Skeletal muscle tissue (tissue), 3 donors: ENCODE measurements at regions not wholly inside any gene's neighbourhood (a gene's known extent, or its start where the extent isn't known, plus 50 kb on each side); places are given as distances from the start of the nearest gene placed in this dataset.
"Not testable (repeated sequence)": the region's sequence is repeated elsewhere in the genome, so short reads cannot be mapped to it uniquely, and the experiment has no call there.

Experiments
- H3K27ac ChIP-seq: one replicate; pipeline ENCODE4 v1.7.0; 2013; ENCODE audit warnings: mild to moderate bottlenecking, low read depth, low read length, inconsistent platforms
- H3K27me3 ChIP-seq, 3 donors: one replicate each; pipeline ENCODE4 v1.7.0; 2013; ENCODE audit warnings: low read length in 3 of 3; ENCODE audit not compliant: control insufficient read depth in 3 of 3, insufficient read depth in 3 of 3
- H3K36me3 ChIP-seq, 3 donors: one replicate each; pipeline ENCODE4 v1.7.0; 2013; ENCODE audit warnings: low read length in 3 of 3; ENCODE audit not compliant: control insufficient read depth in 3 of 3, insufficient read depth in 3 of 3
- H3K4me1 ChIP-seq, 3 donors: one replicate each; pipeline ENCODE4 v1.7.0; 2013; ENCODE audit warnings: low read length in 3 of 3, mild to moderate bottlenecking in 3 of 3; ENCODE audit not compliant: control insufficient read depth in 3 of 3, insufficient read depth in 3 of 3
- H3K4me3 ChIP-seq, 3 donors: one replicate each; pipeline ENCODE4 v1.7.0; 2013; ENCODE audit warnings: low read length in 3 of 3
- H3K9ac ChIP-seq, 3 donors: one replicate each; pipeline ENCODE4 v1.7.0; 2013; ENCODE audit warnings: low read length in 3 of 3, mild to moderate bottlenecking in 3 of 3, moderate library complexity in 2 of 3, low read depth in 1 of 3
- H3K9me3 ChIP-seq, 3 donors: one replicate each; pipeline ENCODE4 v1.7.0; 2013; ENCODE audit warnings: low read length in 3 of 3; ENCODE audit not compliant: control insufficient read depth in 3 of 3
- donor health status: Osteomylitis.

DNA sequence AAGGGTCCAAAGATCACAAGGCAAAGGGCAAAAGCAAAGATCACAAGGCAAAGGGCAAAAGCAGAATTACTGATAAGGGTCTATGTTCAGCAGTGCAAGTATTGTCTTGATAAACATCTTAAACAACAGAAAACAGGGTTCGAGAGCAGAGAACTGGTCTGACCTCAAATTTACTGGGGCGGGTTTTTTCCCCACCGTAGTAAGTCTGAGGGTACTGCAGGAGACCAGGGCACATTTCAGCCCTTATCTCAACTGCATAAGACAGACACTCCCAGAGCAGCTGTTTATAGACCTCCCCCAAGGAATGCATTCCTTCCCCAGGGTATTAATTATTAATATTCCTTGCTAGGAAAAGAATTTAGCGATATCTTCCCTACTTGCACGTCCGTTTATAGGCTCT lies 61.3 kb downstream of the ZNF860 start:
- not testable (repeated sequence) for H3K27ac ChIP-seq, H3K4me3 ChIP-seq, H3K27me3 ChIP-seq, H3K36me3 ChIP-seq, H3K9ac ChIP-seq, H3K9me3 ChIP-seq
- peaks cover 16 to 31% (median 27%) of the 10 kb centered on the region in 3 donors for H3K4me1 ChIP-seq

DNA sequence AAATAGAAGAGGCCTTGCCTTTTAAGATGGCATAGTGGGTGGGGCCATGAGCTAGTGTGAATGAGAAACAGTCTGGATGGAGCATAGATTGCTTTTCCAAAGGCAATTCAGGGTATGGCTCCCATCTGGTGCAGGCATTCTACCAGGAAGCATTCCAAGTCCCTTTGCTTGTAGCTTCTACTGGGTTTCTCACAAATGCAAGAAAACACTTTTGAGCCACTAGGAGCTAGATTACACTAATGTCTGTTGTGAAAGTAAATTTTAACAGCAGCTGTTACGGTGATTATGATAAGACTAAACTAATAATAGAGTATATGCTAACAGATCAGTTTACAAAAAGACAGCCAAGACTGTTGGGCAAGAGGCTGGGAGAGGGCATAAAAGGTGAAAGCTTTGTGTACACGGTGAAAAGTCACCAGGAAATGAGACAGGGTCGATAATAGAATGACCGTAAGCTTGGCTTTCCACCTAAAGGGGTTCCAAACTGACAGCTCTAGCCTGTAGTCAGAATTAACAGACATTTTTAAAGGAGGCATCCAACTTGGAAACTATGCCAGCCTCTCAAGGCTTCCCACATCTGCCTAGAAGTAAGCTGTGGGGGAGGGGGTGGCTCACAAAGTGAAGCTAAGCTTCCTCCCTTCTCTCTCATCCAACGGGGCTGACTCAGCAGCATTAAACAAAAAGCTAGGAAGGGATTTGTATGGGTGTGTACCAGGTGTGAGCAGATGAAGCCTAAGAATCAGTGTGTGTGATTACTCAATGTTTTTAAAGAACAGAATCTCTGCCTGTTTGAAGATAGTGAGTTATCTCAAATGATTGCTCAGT lies 61.1 kb upstream of the GPD1L start:
- Histone ChIP-seq H3K4me1 (peaks cover 12 to 22% (median 21%) of the 10 kb centered on the region in 3 donors), H3K4me3 (peak overlapping the region; percentile 16 to 32 (median 24)), H3K9ac (peak overlapping the region; percentile 57 to 69 (median 67)), H3K9me3 (no peaks in the 10 kb centered on the region), H3K27me3 (no peaks in the 10 kb centered on the region), H3K36me3 (no peaks in the 10 kb centered on the region), H3K27ac (peak overlapping the region; percentile 91)

- Histone ChIP-seq H3K4me3 (peak overlapping the region in 1 of 3 donors; percentile 1), H3K4me1 (peaks cover 7 to 17% (median 14%) of the 10 kb centered on the region in 3 donors), H3K9me3 (no peaks in the 10 kb centered on the region), H3K27me3 (no peaks in the 10 kb centered on the region), H3K27ac (peak overlapping the region; percentile 91), H3K9ac (peak overlapping the region in 2 of 3 donors; percentile 4 to 28), H3K36me3 (no peaks in the 10 kb centered on the region)
Observed at GRCh38 chr3:32046102-32046501, 60.3 kb upstream of the GPD1L start.

- Histone ChIP-seq H3K9me3 (no peaks in the 10 kb centered on the region), H3K4me3 (no peak overlapping the region), H3K27ac (no peak overlapping the region), H3K27me3 (no peaks in the 10 kb centered on the region), H3K36me3 (no peaks in the 10 kb centered on the region), H3K9ac (no peak overlapping the region), H3K4me1 (peaks cover 5 to 14% (median 12%) of the 10 kb centered on the region in 3 donors)
Observed at GRCh38 chr3:32048487-32049182, 57.8 kb upstream of the GPD1L start.

- Histone ChIP-seq H3K27ac (no peak overlapping the region), H3K9ac (no peak overlapping the region), H3K9me3 (no peaks in the 10 kb centered on the region), H3K4me1 (peaks cover 8 to 13% (median 8%) of the 10 kb centered on the region in 3 donors), H3K36me3 (no peaks in the 10 kb centered on the region), H3K4me3 (no peak overlapping the region), H3K27me3 (no peaks in the 10 kb centered on the region)
Observed at GRCh38 chr3:32049916-32050315, 56.5 kb upstream of the GPD1L start.

GRCh38 chr3:32052230-32052629 lies 54.2 kb upstream of the GPD1L start:
- H3K27me3 ChIP-seq, H3K9ac ChIP-seq, H3K27ac ChIP-seq, H3K36me3 ChIP-seq, H3K9me3 ChIP-seq, H3K4me3 ChIP-seq, H3K4me1 ChIP-seq: not testable (repeated sequence)

DNA sequence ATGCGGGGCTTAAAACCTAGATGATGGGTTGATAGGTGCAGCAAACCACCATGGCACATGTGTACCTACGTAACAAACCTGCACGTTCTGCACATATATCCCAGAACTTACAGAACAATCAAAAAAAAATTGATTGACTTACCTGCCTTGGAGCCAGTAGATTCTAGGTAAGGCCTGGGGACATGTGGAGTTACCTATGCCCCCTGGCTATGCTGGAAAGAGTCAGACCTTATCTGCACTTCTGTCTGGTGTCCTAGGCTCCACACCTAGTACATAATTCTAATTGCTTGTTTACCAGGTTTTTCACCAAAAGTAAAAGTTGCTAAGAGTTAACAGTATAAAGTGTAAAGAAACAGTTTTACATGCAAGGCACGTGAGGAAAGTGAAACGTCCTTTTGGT lies 53.6 kb upstream of the GPD1L start:
- not testable (repeated sequence) for H3K4me3 ChIP-seq, H3K9me3 ChIP-seq, H3K27me3 ChIP-seq, H3K4me1 ChIP-seq, H3K36me3 ChIP-seq, H3K9ac ChIP-seq, H3K27ac ChIP-seq

DNA sequence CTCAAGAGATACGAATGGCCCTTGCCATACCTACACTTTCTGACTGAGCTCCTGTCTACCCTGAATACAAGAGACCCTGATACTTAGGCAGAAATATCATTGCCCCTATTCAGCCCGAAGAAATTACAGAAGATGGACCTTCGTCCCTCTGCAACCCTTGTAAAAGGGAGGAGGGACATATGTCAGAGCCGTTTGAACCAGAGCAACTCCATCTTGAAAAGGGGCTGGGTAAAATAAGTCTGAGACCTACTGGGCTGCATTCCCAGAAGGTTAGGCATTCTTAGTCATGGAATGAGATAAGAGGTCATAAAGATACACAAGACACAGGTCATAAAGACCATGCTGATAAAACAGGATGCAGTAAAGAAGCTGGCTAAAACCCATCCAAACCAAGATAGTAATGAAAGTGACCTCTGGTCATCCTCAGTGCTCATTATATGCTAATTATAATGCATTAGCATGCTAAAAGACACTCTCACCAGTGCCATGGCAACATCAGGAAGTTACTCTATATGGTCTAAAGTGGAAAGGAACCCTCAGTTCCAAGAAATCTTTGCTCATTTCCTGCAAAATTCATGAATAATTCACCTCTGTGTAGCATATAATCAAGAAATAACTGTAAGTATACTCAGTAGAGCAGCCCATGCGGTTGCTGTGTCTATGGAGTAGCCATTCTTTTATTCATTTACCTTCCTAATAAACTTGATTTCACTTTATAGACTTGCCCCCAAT lies 49.7 kb upstream of the GPD1L start:
- Histone ChIP-seq H3K4me1 (peaks cover 0 to 3% (median 3%) of the 10 kb centered on the region in 3 donors), H3K27me3 (no peaks in the 10 kb centered on the region), H3K9me3 (no peaks in the 10 kb centered on the region), H3K36me3 (no peaks in the 10 kb centered on the region), H3K9ac (no peak overlapping the region), H3K4me3 (no peak overlapping the region), H3K27ac (no peak overlapping the region)
